ENCODE measurements at regions not wholly inside any gene's neighbourhood (a gene's known extent, or its start where the extent isn't known, plus 50 kb on each side); places are given as distances from the start of the nearest gene placed in this dataset.

GRCh38 chr4:116952530-116953136, 132.7 kb downstream of the TRAM1L1 start:
- Histone ChIP-seq H3K9me3 (ENCODE audit: control insufficient read depth in 4 of 4, insufficient read depth in 3 of 4, low read length in 3 of 4) (peaks cover 0 to under 1% (median 0%) of the 10 kb centered on the region in 4 donors), H3K36me3 (ENCODE audit: control insufficient read depth in 4 of 4, insufficient read depth in 4 of 4, low read length in 4 of 4) (no peaks in the 10 kb centered on the region), H3K4me1 (ENCODE audit: control insufficient read depth in 5 of 5, insufficient read depth in 5 of 5, low read length in 5 of 5) (peaks cover 0 to 4% (median 0%) of the 10 kb centered on the region in 5 donors), H3K9ac (ENCODE audit: insufficient read depth in 1 of 2, low read length in 2 of 2) (no peak overlapping the region), H3K4me3 (no peak overlapping the region), H3K27ac (ENCODE audit: low read depth in 1 of 2, low read length in 1 of 2) (no peak overlapping the region), H3K27me3 (ENCODE audit: control insufficient read depth in 3 of 3, insufficient read depth in 3 of 3, low read length in 2 of 3) (no peaks in the 10 kb centered on the region)
- ATAC-seq (ENCODE audit: insufficient read depth, low FRiP score), result no peak
- WGBS, 2 donors, result 55 to 60% methylated on average over 5 of the region's 5 CpGs
- peak in 2 of 3 donors; percentile 26 to 57 for DNase-seq
- TF ChIP-seq CTCF (IDR thresholded peaks at IDR 0.05; ENCODE audit: control extremely low read depth, extremely low read depth), result no peak

- no peak for TF ChIP-seq CTCF (IDR thresholded peaks at IDR 0.05; ENCODE audit: control extremely low read depth, extremely low read depth)
- H3K27me3 ChIP-seq (ENCODE audit: control insufficient read depth in 3 of 3, insufficient read depth in 3 of 3, low read length in 2 of 3), result no peaks in the 10 kb centered on the region
- H3K9ac ChIP-seq (ENCODE audit: insufficient read depth in 1 of 2, low read length in 2 of 2), result no peak overlapping the region
- no peaks in the 10 kb centered on the region for H3K9me3 ChIP-seq (ENCODE audit: control insufficient read depth in 4 of 4, insufficient read depth in 3 of 4, low read length in 3 of 4)
- WGBS, 2 donors, result 76 to 89% methylated on average over 4 of the region's 4 CpGs
- DNase-seq, result no peak
- no peak overlapping the region for H3K27ac ChIP-seq (ENCODE audit: low read depth in 1 of 2, low read length in 1 of 2)
- no peaks in the 10 kb centered on the region for H3K36me3 ChIP-seq (ENCODE audit: control insufficient read depth in 4 of 4, insufficient read depth in 4 of 4, low read length in 4 of 4)
- no peak for ATAC-seq (ENCODE audit: insufficient read depth, low FRiP score)
- peaks cover 0 to 4% (median 0%) of the 10 kb centered on the region in 5 donors for H3K4me1 ChIP-seq (ENCODE audit: control insufficient read depth in 5 of 5, insufficient read depth in 5 of 5, low read length in 5 of 5)
- H3K4me3 ChIP-seq, result no peak overlapping the region
These were observed 135.5 kb downstream of the TRAM1L1 start for GRCh38 chr4:116949856-116950255.

GRCh38 chr4:116942315-116942714, 143.1 kb downstream of the TRAM1L1 start:
- no peak for ATAC-seq (ENCODE audit: insufficient read depth, low FRiP score)
- Histone ChIP-seq H3K4me1 (ENCODE audit: control insufficient read depth in 5 of 5, insufficient read depth in 5 of 5, low read length in 5 of 5) (no peaks in the 10 kb centered on the region), H3K27me3 (ENCODE audit: control insufficient read depth in 3 of 3, insufficient read depth in 3 of 3, low read length in 2 of 3) (no peaks in the 10 kb centered on the region), H3K9ac (ENCODE audit: insufficient read depth in 1 of 2, low read length in 2 of 2) (no peak overlapping the region), H3K27ac (ENCODE audit: low read depth in 1 of 2, low read length in 1 of 2) (no peak overlapping the region), H3K4me3 (no peak overlapping the region), H3K36me3 (ENCODE audit: control insufficient read depth in 4 of 4, insufficient read depth in 4 of 4, low read length in 4 of 4) (no peaks in the 10 kb centered on the region), H3K9me3 (ENCODE audit: control insufficient read depth in 4 of 4, insufficient read depth in 3 of 4, low read length in 3 of 4) (no peaks in the 10 kb centered on the region)
- DNase-seq, result no peak
- no peak for TF ChIP-seq CTCF (IDR thresholded peaks at IDR 0.05; ENCODE audit: control extremely low read depth, extremely low read depth)
- WGBS, 2 donors, result 48 to 55% methylated on average over 3 of the region's 3 CpGs

- no peak for TF ChIP-seq CTCF (IDR thresholded peaks at IDR 0.05; ENCODE audit: control extremely low read depth, extremely low read depth)
- ATAC-seq (ENCODE audit: insufficient read depth, low FRiP score), result no peak
- Histone ChIP-seq H3K9me3 (ENCODE audit: control insufficient read depth in 4 of 4, insufficient read depth in 3 of 4, low read length in 3 of 4) (no peaks in the 10 kb centered on the region), H3K27ac (ENCODE audit: low read depth in 1 of 2, low read length in 1 of 2) (no peak overlapping the region), H3K27me3 (ENCODE audit: control insufficient read depth in 3 of 3, insufficient read depth in 3 of 3, low read length in 2 of 3) (peaks cover 0 to 6% (median 4%) of the 10 kb centered on the region in 3 donors), H3K4me3 (no peak overlapping the region), H3K4me1 (ENCODE audit: control insufficient read depth in 5 of 5, insufficient read depth in 5 of 5, low read length in 5 of 5) (peaks cover 0 to 3% (median 0%) of the 10 kb centered on the region in 5 donors), H3K36me3 (ENCODE audit: control insufficient read depth in 4 of 4, insufficient read depth in 4 of 4, low read length in 4 of 4) (no peaks in the 10 kb centered on the region), H3K9ac (ENCODE audit: insufficient read depth in 1 of 2, low read length in 2 of 2) (no peak overlapping the region)
- no peak for DNase-seq
- 86 to 87% methylated on average over 1 of the region's 1 CpG for WGBS, 2 donors
These were observed 155.0 kb downstream of the TRAM1L1 start for GRCh38 chr4:116930329-116930728.

Measured in lung (tissue), 11 donors.